AG04450 (cell line): ENCODE measurements at regions not wholly inside any gene's neighbourhood (a gene's known extent, or its start where the extent isn't known, plus 50 kb on each side); places are given as distances from the start of the nearest gene placed in this dataset.

Experiments
- CTCF ChIA-PET: fragments of 300-600, 350-600 bp; formaldehyde crosslinking; extraction: SDS; loops from one replicate; lab custom pipeline; 2022; ENCODE audit warnings: antibody characterized with exemption, inconsistent platforms; lab: Charles Lee
- POLR2A ChIA-PET: fragments of 350-600 bp; formaldehyde crosslinking; extraction: SDS; loops from one replicate; lab custom pipeline; 2021; ENCODE audit warnings: antibody characterized with exemption, inconsistent platforms; lab: Yijun Ruan, JAX
- DNase-seq: peaks from one replicate; pipeline ENCODE4 v3.0.0-alpha.2; 2011; ENCODE audit warnings: low read depth, low spot score
- H3K27ac ChIP-seq: one replicate; pipeline ENCODE4 v1.5.1; 2012; ENCODE audit warnings: low read depth, low read length, control low read depth
- H3K27me3 ChIP-seq: one replicate; pipeline ENCODE4 v1.6.0; 2012; ENCODE audit warnings: low read length; ENCODE audit not compliant: control insufficient read depth, insufficient read depth
- H3K4me3 ChIP-seq: 2 replicates; pipeline ENCODE4 v1.5.1; 2011; ENCODE audit warnings: mild to moderate bottlenecking, low read depth, low read length, control low read depth
- H3K9me3 ChIP-seq: 2 replicates; pipeline ENCODE4 v1.5.1; 2012; ENCODE audit warnings: low read length; ENCODE audit not compliant: control insufficient read depth, insufficient read depth
- TF ChIP-seq, protein P1 (sequence below): IDR thresholded peaks from 2 replicates; pipeline ENCODE4 v1.5.1; 2011; ENCODE audit warnings: low read depth, low read length, control low read depth, inconsistent platforms

DNA sequence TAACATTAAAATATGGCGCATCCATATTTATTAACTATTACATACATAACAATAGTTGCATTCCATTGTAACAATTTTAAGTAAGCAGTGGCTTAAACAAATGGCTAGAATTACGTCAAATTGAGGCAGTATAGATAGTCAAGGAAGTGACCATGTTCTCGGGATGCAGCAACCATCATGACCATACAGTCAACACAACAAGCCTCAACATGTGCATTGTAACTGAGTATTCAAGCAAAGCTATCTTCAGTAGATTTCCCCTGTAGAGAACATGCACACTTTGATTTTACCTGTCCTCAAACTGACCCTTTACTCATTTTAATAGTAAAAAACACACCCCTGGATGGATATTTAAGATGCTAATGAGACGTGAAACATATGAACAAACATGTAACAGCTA is 356.4 kb downstream of the HINT1 start:
- no peak for DNase-seq
- Histone ChIP-seq H3K9me3 (no peaks in the 10 kb centered on the region), H3K27me3 (no peaks in the 10 kb centered on the region), H3K27ac (no peak overlapping the region), H3K4me3 (no peak overlapping the region)
- ChIA-PET POLR2A (no interaction called here), CTCF (no interaction called here)
- TF ChIP-seq, protein P1, sequence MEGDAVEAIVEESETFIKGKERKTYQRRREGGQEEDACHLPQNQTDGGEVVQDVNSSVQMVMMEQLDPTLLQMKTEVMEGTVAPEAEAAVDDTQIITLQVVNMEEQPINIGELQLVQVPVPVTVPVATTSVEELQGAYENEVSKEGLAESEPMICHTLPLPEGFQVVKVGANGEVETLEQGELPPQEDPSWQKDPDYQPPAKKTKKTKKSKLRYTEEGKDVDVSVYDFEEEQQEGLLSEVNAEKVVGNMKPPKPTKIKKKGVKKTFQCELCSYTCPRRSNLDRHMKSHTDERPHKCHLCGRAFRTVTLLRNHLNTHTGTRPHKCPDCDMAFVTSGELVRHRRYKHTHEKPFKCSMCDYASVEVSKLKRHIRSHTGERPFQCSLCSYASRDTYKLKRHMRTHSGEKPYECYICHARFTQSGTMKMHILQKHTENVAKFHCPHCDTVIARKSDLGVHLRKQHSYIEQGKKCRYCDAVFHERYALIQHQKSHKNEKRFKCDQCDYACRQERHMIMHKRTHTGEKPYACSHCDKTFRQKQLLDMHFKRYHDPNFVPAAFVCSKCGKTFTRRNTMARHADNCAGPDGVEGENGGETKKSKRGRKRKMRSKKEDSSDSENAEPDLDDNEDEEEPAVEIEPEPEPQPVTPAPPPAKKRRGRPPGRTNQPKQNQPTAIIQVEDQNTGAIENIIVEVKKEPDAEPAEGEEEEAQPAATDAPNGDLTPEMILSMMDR: no peak

DNA sequence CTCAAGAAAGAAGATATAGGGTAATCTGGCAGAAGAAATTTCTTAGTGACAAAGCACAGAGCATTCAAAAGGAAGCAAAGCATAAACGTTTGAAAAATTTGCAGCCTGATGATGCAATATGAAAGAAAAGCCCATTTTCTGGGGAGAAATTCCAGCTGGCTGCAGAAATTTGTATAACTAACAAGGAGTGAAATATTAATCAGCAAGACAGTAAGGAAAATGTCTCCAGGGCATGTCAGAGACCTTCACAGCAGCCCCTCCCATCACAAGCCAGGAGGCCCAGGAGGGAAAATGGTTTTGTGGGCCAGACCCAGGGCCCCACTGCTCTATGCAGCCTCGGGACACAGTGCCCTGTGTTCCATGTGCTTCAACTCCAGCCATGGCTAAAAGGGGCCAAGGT is 359.4 kb downstream of the HINT1 start:
- no peaks in the 10 kb centered on the region for H3K27me3 ChIP-seq
- no peak overlapping the region for H3K4me3 ChIP-seq
- CTCF ChIA-PET: no interaction called here
- TF ChIP-seq, protein P1: no peak
- H3K9me3 ChIP-seq: no peaks in the 10 kb centered on the region
- DNase-seq: no peak
- POLR2A ChIA-PET: no interaction called here
- no peak overlapping the region for H3K27ac ChIP-seq

DNA sequence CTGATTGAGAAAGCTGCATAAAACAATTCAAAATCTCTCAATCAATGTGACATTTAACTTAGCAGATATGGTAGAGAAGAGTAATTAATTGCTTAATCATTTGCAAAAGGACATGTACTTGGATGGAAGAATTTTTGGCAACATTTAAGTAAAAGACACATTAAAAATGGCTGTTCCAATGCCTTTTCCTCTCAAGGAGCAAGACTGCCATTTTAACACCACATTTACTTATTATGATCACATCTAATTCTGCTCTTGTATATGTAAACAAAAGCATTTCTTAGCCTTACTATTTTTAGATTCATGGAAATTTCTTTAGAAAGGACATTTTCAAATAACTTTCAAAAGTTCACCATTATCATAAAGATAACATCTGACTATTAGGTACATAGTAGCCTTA is 360.0 kb downstream of the HINT1 start:
- H3K27ac ChIP-seq: no peak overlapping the region
- DNase-seq: no peak
- CTCF ChIA-PET: no interaction called here
- TF ChIP-seq, protein P1: no peak
- H3K4me3 ChIP-seq: no peak overlapping the region
- POLR2A ChIA-PET: no interaction called here
- H3K9me3 ChIP-seq: no peaks in the 10 kb centered on the region
- H3K27me3 ChIP-seq: no peaks in the 10 kb centered on the region

DNA sequence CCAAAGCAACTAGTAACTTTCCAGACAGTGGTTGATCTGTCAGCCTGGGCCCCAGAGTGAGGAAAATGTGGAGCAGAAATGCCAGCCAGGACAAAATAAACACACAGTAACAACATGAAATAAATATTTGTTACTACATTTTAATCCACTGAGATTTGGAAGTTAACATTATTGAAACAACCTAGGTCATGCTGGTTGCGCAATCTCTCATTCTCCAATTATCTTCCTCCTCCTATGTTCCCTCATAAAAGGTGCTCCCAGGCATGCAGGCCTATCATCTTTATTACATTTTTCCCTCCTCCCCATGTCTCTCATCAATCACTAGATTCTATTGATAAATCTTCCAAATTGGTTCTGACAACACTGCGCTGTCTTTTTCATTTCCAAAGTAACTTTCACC is 363.1 kb downstream of the HINT1 start:
- Histone ChIP-seq H3K9me3 (no peaks in the 10 kb centered on the region), H3K27ac (no peak overlapping the region), H3K4me3 (no peak overlapping the region), H3K27me3 (no peaks in the 10 kb centered on the region)
- POLR2A ChIA-PET: no interaction called here
- CTCF ChIA-PET: no interaction called here
- TF ChIP-seq, protein P1: no peak
- DNase-seq: no peak

DNA sequence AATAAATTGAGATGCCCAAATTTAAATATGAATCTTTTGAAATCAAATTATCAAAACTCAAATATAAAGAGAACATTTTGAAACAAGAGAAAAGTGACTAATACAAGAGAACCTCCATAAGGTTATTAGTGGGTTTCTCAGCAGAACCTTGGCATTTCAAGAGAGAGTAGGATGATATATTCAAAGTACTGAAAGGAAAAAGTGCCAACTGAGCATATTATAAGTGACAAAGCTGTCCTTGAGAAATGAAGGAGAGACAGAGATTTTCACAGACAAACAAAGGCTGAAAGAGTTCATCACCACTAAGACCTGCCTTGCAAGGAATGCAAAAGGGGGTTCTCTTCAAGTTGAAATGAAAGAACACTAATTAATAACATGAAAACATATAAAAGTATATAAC is 366.0 kb downstream of the HINT1 start:
- ChIA-PET POLR2A (no interaction called here), CTCF (no interaction called here)
- DNase-seq: no peak

More for the DNA sequence above, 366.0 kb downstream of the HINT1 start:
- TF ChIP-seq, protein P1: no peak
- H3K27ac ChIP-seq: no peak overlapping the region
- no peaks in the 10 kb centered on the region for H3K27me3 ChIP-seq
- H3K9me3 ChIP-seq: no peaks in the 10 kb centered on the region
- H3K4me3 ChIP-seq: no peak overlapping the region
